T-helper 2 cell treated with Interferon-gamma antibody and Interleukin-4, amounts not matched to agents 100 ng/mL and 5 ng/mL, for 36 hours (primary cell): ENCODE measurements at regions not wholly inside any gene's neighbourhood (a gene's known extent, or its start where the extent isn't known, plus 50 kb on each side); places are given as distances from the start of the nearest gene placed in this dataset.

Source experiments
- intact Hi-C: fragments of 100-400 bp; cut with micrococcal nuclease; formaldehyde crosslinking; loops from one replicate; pipeline ENCODE4 v1.15.1; 2023

DNA sequence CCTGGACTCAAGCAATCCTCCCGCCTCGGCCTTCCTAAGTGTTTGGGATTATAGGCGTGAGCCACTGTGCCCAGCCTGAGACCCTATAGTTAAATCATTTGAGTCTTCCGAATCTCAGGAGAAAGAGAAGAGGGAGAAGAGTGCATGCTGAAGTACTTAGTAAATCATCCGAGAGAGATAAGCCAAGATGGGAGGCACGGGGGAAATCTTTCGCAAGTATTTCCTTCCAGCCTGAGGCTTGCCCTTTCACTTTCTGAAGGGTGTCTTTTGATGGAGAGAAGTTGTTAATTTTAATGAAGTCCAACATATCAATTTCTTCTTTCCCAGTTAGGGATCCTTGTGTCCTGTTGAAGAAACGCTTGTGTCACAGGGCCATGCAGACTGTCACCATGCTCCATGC is 97.1 kb upstream of the SLC6A6 start:
- intact Hi-C loops = no loop called here

DNA sequence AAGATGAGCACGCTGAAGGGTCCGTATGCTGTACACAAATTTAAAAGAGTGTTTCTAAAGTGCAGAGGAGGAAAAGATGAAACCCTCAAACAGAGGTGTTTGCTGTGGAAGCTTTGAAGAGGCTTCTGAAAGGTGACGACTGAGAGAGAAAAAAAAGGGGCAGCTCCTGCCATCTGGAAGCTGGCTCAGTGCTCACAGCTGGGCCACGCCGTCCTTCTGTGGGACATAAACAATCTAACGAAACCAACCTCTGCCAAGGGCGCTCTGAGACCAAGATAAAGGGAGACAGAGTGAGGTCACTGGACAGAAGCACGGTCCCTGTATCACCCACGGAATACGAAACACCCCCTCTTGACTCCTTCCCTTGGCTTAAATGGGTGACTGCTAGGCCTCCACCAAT is 96.3 kb upstream of the SLC6A6 start:
- intact Hi-C loops = no loop called here

DNA sequence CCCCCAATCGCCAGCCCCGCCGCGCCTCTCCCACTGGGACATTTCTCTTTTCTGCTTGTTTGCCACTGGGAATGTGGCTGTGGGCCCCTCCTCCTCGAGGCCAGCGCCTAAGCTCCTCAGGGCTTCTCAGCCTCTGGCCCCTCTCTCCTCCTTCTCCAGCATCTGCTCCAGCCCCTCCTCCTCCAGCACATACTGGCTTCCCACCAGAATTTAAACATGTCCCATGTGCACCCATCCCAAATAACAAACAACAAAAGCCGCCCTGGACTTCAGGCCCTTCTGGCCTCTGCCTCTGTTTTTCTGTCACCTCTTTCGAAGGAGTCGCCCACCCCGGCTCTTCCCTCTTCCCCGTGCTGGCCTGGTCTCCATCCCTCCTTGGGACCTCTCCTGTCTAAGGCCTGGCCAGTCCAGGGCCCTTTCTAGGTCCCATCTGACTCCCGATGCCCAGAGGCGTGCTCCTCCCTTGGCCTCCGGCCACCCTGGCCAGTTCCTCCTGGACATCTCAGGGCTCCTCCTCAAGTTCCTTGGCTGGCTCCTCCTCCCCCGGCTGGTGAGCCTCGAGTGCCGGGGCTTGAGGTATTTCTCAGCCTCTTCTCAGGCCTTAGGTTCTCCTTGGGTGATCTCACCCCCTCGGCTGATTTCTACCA is 94.6 kb upstream of the SLC6A6 start:
- intact Hi-C loops = no loop called here

DNA sequence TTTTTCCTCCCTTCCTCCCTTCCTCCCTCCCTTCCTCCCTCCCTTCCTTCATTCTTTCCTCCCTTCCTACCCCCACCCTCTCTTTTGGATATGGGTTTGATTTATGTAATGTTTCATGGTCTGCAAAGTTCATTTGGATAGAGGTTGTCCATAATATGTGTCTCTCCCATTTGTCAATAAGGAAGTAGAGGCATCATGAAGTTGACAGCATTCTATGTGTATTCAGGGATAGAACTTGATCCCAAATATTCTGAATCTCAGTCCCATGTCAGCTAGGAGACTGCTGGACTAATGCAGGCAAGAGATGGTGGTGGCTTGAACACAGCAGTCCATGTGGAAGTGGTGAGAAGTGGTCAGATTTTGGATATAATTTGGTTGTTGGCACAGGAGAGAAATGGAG is 90.7 kb upstream of the SLC6A6 start:
- intact Hi-C loops = no loop called here

DNA sequence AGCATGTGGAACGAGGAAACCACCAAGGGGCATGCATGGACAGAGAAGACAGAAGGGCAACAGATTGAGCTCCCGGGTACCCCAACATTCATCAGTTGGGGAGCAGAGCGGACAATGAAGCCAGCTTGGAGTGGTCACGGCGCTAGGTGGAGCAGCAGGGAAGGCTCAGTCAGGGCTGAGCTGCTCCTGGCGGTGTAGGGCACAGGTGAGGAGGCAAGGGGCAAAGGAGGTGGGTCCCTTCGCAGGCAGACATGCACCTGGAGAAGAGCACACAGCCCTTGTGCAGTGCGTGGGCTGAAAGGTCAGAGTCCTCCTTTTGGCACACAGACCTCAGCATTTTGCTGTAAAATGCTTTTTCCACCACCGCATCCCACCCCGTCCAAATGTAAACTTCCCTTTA is 90.0 kb upstream of the SLC6A6 start:
- intact Hi-C loops = no loop called here

DNA sequence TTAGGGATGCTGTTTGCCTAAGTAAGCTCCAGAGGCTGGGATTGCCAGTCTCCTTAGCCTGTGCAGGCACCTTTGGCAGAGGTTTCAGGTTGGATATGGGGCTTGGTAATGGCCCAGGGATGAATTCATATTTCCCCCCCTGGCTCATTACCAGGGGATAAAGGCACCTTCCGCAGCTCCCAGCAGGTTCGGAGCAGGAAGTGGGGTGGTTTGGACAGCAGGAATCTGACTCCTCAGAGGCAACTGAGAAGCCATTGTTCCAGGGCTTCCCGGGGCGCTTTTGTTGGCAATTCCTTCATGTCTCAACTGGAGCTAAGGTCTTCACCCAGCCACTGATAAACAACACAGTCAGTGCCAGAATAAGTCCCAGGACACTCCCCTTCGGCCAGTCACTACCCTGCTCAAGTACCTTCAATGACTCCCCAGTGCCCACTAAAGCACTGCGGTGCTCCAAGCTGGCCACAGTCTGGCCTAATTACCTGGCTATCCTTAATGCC is 85.3 kb upstream of the SLC6A6 start:
- intact Hi-C loops = no loop called here

DNA sequence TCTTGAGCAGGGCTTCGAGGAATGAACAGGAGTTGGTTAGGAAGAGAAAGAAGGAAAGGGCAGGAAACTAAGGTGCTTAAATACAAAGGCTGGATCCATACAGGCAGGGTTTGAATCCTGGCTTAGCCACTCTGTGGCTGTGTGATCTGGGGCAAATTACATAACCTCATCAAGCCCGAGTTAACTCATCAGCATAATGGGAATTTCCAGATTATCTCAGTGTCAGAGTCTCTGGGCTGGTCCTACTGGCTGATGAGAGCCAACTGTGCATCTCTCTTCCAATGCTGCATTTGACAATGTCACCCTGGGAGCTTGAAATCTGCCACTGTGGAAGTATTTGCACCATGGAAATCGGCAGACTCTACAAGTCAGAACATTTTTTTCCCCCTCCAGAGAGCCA is 83.8 kb upstream of the SLC6A6 start:
- intact Hi-C loops = no loop called here

DNA sequence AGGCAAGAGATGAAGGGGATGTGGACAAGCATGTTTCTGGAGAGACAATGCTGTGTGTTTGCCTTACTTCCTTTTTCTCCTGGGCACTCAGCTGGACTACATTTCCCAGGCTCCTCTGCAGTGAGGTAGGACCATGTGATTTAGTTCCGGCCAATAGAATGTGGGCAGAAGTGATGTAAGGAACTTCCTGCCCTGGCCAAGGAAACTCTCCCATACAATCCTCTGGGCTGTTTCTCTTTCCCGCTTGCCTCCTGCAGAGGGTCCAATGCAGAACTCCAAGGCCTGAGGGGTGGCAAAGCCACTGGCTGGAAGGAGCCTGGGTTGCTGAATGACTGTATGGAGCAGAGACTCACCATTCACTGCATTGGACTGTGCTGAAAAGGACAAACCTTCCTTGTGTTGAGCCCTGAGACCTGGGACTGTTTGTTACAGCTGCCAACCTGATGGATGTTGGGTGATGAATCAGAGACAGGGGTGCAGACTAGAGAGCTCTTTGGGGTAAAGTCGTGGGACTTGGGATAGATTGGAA is 82.7 kb upstream of the SLC6A6 start:
- intact Hi-C loops = no loop called here

DNA sequence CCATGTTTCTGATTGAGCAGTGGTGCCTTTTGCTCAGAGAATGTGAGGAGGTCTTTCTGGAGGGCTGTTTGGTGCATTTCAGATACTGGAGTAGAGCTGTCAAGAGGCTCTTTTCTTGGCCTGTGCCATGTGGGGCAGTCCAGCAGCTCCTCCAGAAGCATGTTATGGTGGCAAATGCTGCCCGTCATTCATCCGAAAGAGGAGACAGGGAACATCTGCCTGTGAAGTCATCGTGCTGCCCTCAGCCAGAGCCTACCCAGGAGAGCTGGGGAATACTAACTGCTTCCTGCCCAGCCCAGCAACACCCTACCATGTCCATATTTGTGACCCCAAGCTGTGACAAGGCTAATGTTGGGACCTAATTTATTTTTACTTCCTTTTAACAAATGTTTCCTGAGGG is 82.2 kb upstream of the SLC6A6 start:
- intact Hi-C loops = no loop called here

DNA sequence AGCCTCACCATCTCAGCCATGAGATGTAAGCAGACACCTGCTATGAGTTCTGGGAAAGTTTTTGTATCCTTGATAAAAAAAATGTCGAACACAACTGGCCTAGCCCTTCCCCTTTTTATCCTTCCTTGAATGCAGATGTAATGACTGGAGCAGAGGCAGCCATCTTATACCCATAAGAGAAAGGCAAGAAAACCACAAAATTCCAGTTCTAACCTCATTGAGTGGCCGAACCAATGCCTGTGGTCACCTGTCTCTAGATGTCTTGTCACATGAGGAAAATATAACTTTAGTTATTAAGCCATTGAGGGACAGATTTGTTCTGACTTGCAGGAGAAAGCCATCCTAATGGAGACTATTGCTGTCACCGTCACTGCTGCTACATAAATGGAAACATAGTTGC is 80.4 kb upstream of the SLC6A6 start:
- intact Hi-C loops = no loop called here

DNA sequence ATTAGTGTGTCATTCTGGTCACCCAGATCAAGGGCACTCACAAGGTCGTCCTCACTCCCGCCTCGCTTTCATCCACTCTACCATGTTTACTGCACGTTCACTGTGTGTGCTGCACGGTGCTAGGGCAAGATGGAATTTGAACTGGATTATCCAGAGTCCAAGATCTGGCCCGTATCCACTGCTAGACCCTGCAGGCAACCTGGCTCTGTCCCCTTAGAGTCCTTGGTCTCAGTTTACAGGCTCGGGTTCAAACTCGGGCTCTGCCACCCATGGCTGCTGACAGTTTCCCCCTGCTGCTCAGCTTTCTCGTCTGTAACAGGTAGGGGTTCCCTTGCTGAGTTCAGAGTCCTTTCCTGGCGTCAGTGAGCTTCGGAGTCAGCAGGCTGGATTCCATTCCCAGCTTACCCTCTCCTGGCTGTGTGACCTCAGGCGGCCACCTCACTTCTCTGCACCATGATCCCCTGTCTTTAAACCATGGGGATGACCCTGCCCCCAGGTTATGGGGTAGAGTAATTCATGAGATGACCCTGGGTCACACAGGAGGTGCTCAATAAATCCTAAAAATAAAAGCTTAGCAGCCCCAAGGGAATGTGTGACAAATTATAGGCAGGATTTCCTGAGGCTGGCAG is 79.6 kb upstream of the SLC6A6 start:
- intact Hi-C loops = no loop called here

DNA sequence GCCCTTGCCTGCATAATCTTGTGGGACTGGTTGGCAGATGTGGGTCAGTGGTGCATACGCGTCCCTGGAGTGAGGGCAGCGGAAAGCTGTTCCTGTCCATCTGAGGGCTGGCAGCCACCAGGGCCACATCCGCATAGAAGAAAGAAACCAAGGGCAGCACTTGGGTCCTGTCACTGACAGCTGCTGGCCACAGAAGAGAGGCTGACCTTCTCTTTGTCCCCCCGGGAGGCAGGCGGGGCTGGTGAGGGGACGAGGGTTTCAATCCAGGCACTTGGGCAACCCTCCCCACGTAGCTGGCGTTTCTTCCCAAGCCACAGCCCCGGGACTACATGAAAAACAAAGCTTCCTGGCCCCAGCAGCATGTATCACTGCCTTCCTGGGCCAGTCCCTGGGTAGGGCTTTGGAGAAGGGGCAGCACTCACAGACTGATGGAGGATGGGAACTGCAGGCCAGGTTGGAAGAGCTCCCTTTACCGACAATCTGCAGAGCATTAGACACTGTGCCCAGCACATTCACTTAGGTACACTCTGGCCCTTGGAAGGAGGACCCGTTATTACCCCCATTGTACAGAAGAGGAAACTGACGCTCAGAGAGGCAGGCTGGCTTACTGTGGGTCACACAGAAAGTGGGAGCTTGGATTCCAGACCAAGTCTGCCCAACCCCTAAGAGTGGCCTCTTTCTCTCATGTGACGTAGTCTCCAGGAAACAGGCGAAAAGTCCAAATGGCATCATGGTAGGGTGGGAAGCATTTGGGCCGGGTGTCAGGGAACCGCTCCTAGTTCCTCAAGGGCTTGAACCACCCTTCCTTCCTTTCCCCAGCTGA is 78.8 kb upstream of the SLC6A6 start:
- intact Hi-C loops = no loop called here

DNA sequence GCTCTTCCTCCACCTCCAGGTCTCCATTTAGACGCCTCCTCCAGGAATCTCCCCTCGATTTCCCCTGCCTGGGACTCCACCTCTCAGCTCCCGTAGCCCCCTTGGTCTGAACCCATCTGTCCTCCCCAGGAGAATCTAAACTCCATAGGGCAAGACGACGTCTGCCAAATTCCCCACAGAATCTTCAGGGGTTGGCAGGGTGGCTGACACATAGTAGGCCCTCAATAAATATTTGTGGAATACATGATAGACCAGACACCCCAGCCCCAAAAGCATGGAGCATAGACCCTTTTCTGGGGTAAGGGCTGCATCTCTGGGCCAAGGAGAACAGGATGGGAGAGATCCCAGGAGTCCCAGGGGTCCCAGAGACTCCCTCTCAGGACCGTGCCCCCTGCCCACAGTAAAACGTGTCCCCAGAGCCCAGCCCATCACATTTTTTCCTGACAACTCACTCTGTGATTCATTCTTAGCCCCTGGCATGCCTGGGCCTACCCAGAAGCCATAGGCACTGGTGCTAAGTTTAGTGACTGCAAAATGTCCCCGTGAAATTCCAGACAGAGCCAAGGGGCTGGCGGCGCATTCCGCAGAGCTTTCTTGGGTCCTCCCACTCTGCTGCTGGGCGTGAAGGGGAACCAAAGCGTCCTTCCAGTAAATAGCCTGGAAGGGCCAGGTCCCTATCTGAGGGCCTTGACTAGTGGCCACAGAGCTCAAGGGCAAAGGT is 78.0 kb upstream of the SLC6A6 start:
- intact Hi-C loops = no loop called here

DNA sequence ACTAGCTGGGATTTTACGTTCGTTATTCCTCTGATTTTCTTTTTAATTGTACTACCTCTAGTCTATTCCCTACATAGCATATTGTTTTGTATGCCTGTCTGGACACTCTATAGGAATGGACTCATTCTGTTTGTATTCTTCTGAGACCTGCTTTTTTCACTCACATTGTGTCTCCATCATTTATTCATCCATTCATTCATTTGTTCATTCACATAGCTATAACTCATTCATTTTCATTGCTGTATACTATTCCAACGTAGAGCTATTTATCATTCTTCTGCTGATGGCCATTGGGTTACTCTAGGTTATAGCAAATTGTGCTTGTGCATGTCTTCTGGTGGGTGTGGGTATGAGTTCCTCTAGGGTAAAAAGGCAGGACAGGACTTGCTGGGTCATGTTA is 74.0 kb upstream of the SLC6A6 start:
- intact Hi-C loops = no loop called here

DNA sequence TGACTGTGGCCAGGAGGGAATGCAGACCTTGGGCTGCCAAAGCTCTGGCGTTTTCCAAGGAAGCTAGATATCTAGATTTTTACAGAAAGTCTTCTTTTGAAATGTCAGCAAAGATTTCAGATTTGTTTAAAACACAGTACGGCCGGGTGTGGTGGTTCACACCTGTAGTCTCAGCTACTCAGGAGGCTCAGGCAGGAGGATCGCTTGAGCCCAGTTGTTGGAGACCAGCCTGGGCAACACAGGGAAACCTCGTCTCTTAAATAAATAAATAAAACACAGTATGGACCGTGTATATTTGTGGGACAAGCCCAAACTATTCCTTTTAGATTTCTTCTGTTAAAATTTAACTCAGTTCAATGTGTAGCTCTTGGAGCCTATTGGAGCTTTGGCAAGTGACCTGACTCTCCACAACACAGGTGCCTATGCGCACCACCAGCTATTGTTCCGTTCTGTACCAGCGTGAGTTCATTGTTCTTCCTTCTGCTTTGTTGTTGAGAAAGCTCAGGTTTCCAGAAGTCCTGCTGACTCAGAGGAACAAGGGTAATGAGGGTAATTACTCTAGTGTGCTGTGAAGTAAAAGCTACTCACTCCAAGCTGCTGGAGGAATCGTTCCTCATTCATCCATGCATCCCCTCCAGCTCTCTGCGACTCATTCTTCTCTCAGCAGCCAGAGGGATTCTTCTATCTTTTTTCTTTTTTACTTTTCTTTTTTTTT is 73.1 kb upstream of the SLC6A6 start:
- intact Hi-C loops = no loop called here

DNA sequence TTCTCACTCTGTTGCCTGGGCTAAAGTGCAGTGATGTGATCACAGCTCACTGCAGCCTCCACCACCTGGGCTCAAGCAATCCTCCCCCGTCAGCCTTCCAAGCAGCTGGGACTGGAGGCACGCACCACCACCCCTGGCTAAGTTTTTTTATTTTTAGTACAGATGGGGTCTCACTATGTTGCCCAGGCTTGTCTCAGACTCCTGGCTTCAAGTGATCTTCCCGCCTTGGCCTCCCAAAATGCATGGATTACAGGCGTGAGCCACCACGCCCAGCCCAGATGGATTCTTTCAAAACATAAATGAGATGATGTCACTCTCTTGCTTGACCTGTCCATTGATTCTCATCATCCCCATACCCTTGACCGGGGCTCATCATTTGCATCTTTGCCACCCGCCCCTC is 72.6 kb upstream of the SLC6A6 start:
- intact Hi-C loops = no loop called here

DNA sequence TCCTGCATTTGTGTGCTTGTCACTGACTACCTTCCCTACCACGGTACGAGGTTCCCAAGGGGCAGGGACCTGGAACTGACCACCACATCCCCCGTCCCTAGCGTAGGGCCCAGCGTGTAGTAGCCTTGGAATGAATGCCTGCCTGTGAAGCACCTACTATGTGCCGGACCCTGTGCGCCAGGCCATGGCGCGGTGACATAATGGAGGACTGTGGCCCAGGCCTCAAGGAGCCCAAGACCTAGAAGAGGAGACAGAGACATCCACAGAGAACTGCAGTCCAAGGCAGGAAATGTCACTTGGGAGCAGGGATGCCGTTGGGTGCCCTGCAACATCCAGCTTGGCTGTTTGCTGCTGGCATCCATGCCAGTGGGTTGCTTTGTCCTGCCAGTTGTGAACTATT is 71.9 kb upstream of the SLC6A6 start:
- intact Hi-C loops = no loop called here

DNA sequence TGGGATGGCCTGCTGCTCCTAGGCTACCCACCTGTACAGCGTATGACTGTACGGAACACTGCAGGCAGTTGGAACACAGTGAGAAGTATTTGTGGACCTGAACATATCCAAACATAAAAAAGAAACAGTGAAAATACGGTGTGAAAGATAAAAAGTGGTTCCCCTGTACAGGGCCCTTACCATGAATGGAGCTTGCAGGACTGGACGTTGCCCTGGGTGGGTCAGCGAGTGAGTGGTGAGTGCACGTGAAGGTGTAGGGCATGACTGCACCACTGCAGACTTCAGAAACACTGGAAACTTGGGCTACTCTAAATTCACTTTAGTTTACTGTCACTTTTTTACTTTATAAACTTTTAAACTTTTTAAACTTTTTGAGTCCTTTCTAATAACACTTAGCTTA is 71.2 kb upstream of the SLC6A6 start:
- intact Hi-C loops = no loop called here

DNA sequence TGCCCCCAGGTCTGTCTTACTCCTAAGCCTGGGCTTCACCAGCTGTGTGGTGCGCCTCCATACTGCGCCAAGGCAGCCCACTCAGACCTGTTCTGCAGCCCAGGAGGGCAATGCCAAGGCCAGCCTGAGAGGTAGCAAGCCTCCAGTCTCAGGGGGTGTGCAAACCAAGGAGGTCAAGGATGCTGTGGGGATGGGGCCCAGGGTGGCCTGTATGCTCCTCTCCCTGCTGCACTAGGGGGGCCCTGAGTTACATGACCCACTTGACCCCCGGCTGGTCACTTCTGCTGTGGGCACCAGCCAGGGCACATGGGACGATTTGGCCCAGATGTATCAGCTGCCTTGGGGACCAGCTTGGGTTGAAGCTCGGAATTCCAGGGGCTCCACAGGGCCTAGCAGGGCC is 70.0 kb upstream of the SLC6A6 start:
- intact Hi-C loops = no loop called here

DNA sequence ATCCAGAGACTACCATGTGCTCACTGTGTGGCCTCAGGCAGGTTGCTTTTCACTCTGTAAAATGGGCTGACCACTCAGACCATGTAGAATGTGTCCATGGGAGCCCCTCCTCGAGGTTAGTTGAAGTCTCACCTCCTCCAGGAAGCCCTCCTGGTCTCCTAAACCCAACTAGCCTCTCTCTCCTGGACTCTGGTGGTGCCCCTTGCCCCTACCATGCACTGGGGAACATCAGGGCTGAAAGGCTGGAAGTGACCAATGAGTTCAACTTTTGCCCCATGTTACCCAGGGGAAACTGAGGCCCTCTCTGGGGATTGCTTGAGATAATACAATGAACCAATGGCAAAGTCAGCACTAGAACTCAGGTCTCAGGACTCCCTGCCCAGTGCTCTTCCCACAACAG is 69.2 kb upstream of the SLC6A6 start:
- intact Hi-C loops = no loop called here

DNA sequence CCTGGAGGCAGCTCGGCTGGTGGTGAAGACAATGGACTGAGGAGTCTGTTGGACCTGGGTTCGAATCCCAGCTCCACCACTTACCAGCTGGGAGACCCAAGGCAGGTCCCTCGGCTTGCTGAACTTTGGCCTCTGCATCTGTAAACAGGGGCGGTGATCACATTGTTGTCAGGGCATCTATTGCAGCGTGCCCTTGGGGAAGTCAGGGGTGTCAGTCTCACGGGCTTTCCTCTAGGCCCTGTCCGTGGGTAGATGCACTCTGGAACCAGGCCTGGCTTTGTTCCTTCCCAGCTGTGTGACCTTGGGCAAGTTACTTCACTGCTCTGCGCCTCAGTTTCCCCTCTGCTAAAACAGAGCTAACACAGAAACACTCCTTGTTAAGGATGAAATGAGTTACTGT is 68.8 kb upstream of the SLC6A6 start:
- intact Hi-C loops = no loop called here
